Fibroblast of lung (primary cell): ENCODE measurements at regions not wholly inside any gene's neighbourhood (a gene's known extent, or its start where the extent isn't known, plus 50 kb on each side); places are given as distances from the start of the nearest gene placed in this dataset.

Source experiments
- EZH2 ChIP-seq: IDR thresholded peaks from 2 replicates; pipeline ENCODE4 v1.5.1; 2012; ENCODE audit warnings: low read length, control low read depth, mild to moderate bottlenecking; ENCODE audit errors: missing control alignments
- TF ChIP-seq, protein P1 (sequence below), 2 donors: IDR thresholded peaks in 1 of 2; conservative IDR thresholded peaks in 1 of 2; 1 replicate in 1 of 2; 2 replicates in 1 of 2; pipeline ENCODE4 v1.5.1; 2011 to 2012; ENCODE audit warnings: low read length in 2 of 2, control low read depth in 1 of 2, inconsistent platforms in 1 of 2, low read depth in 1 of 2, mild to moderate bottlenecking in 1 of 2

DNA sequence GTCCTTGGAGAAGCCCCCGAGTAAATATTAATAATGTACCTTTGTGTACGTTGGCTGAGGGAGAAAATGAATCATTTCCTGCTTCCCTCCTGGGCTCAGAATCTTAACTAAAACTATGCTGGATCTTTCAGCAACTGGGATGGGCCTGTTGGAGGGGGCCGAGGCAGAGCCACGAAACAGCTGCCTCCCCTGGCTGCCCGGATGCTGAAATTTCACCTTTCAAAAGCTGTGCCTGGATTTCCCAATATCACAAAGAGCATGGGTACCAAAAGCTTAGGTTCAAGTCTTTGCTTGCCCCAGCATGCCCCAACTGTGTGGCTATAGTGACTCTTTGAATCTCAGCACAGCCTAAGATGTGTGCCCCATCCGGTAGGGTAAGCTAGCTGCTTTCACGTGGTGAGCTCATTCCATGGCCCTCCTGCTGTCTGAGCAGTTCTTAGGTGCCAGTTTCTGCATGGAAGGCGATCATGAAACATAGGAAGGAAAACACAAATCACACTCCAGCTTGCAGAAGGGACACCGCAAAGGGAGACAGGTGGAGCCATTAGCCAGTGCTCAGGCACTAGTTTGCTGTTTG lies 473.5 kb downstream of the PTPRU start:
- TF ChIP-seq, protein P1, sequence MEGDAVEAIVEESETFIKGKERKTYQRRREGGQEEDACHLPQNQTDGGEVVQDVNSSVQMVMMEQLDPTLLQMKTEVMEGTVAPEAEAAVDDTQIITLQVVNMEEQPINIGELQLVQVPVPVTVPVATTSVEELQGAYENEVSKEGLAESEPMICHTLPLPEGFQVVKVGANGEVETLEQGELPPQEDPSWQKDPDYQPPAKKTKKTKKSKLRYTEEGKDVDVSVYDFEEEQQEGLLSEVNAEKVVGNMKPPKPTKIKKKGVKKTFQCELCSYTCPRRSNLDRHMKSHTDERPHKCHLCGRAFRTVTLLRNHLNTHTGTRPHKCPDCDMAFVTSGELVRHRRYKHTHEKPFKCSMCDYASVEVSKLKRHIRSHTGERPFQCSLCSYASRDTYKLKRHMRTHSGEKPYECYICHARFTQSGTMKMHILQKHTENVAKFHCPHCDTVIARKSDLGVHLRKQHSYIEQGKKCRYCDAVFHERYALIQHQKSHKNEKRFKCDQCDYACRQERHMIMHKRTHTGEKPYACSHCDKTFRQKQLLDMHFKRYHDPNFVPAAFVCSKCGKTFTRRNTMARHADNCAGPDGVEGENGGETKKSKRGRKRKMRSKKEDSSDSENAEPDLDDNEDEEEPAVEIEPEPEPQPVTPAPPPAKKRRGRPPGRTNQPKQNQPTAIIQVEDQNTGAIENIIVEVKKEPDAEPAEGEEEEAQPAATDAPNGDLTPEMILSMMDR (conservative IDR thresholded peaks at IDR 0.05 in 1 of 2, IDR thresholded peaks at IDR 0.05 in 1 of 2; ENCODE audit: low read depth in 1 of 2, low read length in 2 of 2), result no peak
- TF ChIP-seq EZH2, result no peak
